CD4-positive, CD25-positive, alpha-beta regulatory T cell (primary cell): ENCODE measurements at regions not wholly inside any gene's neighbourhood (a gene's known extent, or its start where the extent isn't known, plus 50 kb on each side); places are given as distances from the start of the nearest gene placed in this dataset.
A peak's percentile ranks its signal among the peaks of the same experiment; 100 is the strongest.

Source experiments
- ATAC-seq, 2 donors: fragments of 150-1000 bp; cut with Tn5 transposase; one replicate each; pipeline ENCODE4 v1.10.0; 2021; ENCODE audit warnings: low read depth in 2 of 2, moderate number of reproducible peaks in 2 of 2, moderate library complexity in 1 of 2
- DNase-seq, 3 donors: peaks; one replicate each; pipeline versions ENCODE4 v3.0.0 to v3.0.0-alpha.2; 2012 to 2022; ENCODE audit warnings: mixed read lengths in 1 of 3
- H3K27ac ChIP-seq: one replicate; pipeline ENCODE4 v1.7.0; 2013; ENCODE audit warnings: mild to moderate bottlenecking, low read length; ENCODE audit not compliant: insufficient read depth, poor library complexity, severe bottlenecking
- H3K27me3 ChIP-seq: one replicate; pipeline ENCODE4 v1.7.0; 2013; ENCODE audit warnings: low read length; ENCODE audit not compliant: control insufficient read depth, insufficient read depth
- H3K36me3 ChIP-seq: one replicate; pipeline ENCODE4 v1.7.0; 2013; ENCODE audit warnings: mild to moderate bottlenecking, low read length, moderate library complexity; ENCODE audit not compliant: control insufficient read depth, insufficient read depth
- H3K4me1 ChIP-seq: 2 replicates; pipeline ENCODE4 v1.7.0; 2013; ENCODE audit warnings: mild to moderate bottlenecking, low read length; ENCODE audit not compliant: insufficient read depth, control insufficient read depth, poor library complexity, severe bottlenecking
- H3K4me3 ChIP-seq: one replicate; pipeline ENCODE4 v1.7.0; 2013; ENCODE audit warnings: low read depth, mild to moderate bottlenecking, low read length, moderate library complexity
- H3K9me3 ChIP-seq, 2 experiments: 1 replicate in 1 of 2; 2 replicates in 1 of 2; pipeline ENCODE4 v1.7.0; 2013; ENCODE audit warnings: low read length in 2 of 2, mild to moderate bottlenecking in 1 of 2, moderate library complexity in 1 of 2; ENCODE audit not compliant: control insufficient read depth in 2 of 2
- H3K27ac Mint-ChIP-seq, 3 donors: one replicate each; pipeline ENCODE4 v1.8.0; 2020 to 2022; ENCODE audit warnings: mild to moderate bottlenecking in 3 of 3, mixed read lengths in 3 of 3, moderate library complexity in 2 of 3
- H3K27me3 Mint-ChIP-seq: one replicate; pipeline ENCODE4 v1.8.0; 2022; ENCODE audit warnings: mild to moderate bottlenecking, mixed read lengths
- H3K36me3 Mint-ChIP-seq: one replicate; pipeline ENCODE4 v1.8.0; 2020; ENCODE audit warnings: mixed read lengths
- H3K4me1 Mint-ChIP-seq, 4 donors: one replicate each; pipeline ENCODE4 v1.8.0; 2020 to 2022; ENCODE audit warnings: mixed read lengths in 4 of 4, mild to moderate bottlenecking in 1 of 4
- H3K4me3 Mint-ChIP-seq, 4 donors: one replicate each; pipeline ENCODE4 v1.8.0; 2020 to 2022; ENCODE audit warnings: mild to moderate bottlenecking in 4 of 4, mixed read lengths in 4 of 4, moderate library complexity in 3 of 4
- H3K9me3 Mint-ChIP-seq, 7 donors: one replicate each; pipeline ENCODE4 v1.8.0; 2020 to 2022; ENCODE audit warnings: mixed read lengths in 7 of 7, mild to moderate bottlenecking in 3 of 7, moderate library complexity in 2 of 7

DNA sequence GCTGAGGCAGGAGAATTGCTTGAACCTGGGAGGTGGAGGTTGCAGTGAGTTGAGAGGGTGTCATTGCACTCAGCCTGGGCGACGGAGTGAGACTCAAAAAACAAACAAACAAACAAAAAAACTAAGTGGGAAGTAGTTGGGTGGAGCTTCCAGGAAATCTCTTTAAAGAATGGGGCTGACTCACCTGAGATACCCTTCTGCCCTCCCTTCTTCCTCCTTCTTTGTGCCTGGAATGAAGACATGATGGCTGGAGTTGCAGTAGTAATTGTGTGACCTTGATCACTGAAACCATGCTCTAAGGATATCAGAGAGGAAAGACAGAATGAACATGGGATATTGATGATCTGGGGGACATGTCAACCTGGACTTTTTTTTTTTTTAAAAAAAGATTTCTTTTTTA is 87.6 kb upstream of the MED13L start:
- Mint-ChIP-seq H3K27me3 (peaks cover 23% of the 10 kb centered on the region), H3K27ac (no peak overlapping the region), H3K4me1 (peaks cover 0 to 9% (median 2%) of the 10 kb centered on the region in 4 donors), H3K36me3 (no peaks in the 10 kb centered on the region), H3K4me3 (no peak overlapping the region), H3K9me3 (no peaks in the 10 kb centered on the region)
- H3K4me1 ChIP-seq, result no peaks in the 10 kb centered on the region
- no peaks in the 10 kb centered on the region for H3K27me3 ChIP-seq
- DNase-seq (no peak), ATAC-seq (no peak)
- no peak overlapping the region for H3K4me3 ChIP-seq
- H3K36me3 ChIP-seq, result no peaks in the 10 kb centered on the region
- no peak overlapping the region for H3K27ac ChIP-seq
- H3K9me3 ChIP-seq, result no peaks in the 10 kb centered on the region

- no peak for ATAC-seq
- no peaks in the 10 kb centered on the region for H3K9me3 ChIP-seq
- no peaks in the 10 kb centered on the region for H3K27me3 ChIP-seq
- no peak overlapping the region for H3K4me3 ChIP-seq
- peaks cover 17% of the 10 kb centered on the region for H3K27me3 Mint-ChIP-seq
- H3K36me3 Mint-ChIP-seq, result no peaks in the 10 kb centered on the region
- H3K27ac Mint-ChIP-seq, result peak overlapping the region in 1 of 3 donors; percentile 42
- no peaks in the 10 kb centered on the region for H3K9me3 Mint-ChIP-seq
- no peak overlapping the region for H3K4me3 Mint-ChIP-seq
- no peak for DNase-seq
- H3K36me3 ChIP-seq, result no peaks in the 10 kb centered on the region
- no peak overlapping the region for H3K27ac ChIP-seq
- H3K4me1 ChIP-seq, result no peaks in the 10 kb centered on the region
- H3K4me1 Mint-ChIP-seq, result peaks cover 0 to 4% (median under 1%) of the 10 kb centered on the region in 4 donors
Measured at GRCh38 chr12:116365606-116366455, 88.3 kb upstream of the MED13L start.

GRCh38 chr12:116366456-116366776 is 88.9 kb upstream of the MED13L start:
- Histone ChIP-seq H3K4me1 (no peaks in the 10 kb centered on the region), H3K36me3 (no peaks in the 10 kb centered on the region), H3K27me3 (no peaks in the 10 kb centered on the region), H3K4me3 (no peak overlapping the region), H3K9me3 (no peaks in the 10 kb centered on the region), H3K27ac (no peak overlapping the region)
- H3K27me3 Mint-ChIP-seq, result peaks cover 14% of the 10 kb centered on the region
- no peaks in the 10 kb centered on the region for H3K36me3 Mint-ChIP-seq
- no peak overlapping the region for H3K27ac Mint-ChIP-seq
- no peak overlapping the region for H3K4me3 Mint-ChIP-seq
- no peaks in the 10 kb centered on the region for H3K9me3 Mint-ChIP-seq
- ATAC-seq (no peak), DNase-seq (no peak)
- H3K4me1 Mint-ChIP-seq, result no peaks in the 10 kb centered on the region

DNA sequence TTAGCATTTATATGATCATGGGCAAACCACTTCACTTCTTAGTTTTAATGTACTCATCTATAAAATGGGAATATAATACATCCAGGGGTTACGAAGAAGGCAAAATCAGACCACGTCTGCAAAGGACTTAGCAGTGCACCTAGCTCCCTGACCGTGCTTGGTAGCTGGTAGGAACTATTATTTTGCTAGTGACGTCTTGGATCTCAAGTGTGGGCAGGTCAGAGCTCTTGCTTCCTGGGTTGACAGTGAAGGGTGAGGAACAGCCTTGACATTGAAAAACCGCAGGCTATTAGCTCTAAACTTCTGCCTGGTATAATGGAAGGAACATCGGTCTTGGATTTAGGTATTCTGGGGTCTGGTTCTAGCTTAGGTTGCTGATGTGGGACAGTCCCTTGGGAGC is 89.3 kb upstream of the MED13L start:
- Mint-ChIP-seq H3K9me3 (no peaks in the 10 kb centered on the region), H3K36me3 (no peaks in the 10 kb centered on the region), H3K4me1 (no peaks in the 10 kb centered on the region), H3K27me3 (peaks cover 14% of the 10 kb centered on the region), H3K27ac (no peak overlapping the region), H3K4me3 (no peak overlapping the region)
- ATAC-seq (no peak), DNase-seq (no peak)
- Histone ChIP-seq H3K27ac (no peak overlapping the region), H3K4me1 (no peaks in the 10 kb centered on the region), H3K9me3 (no peaks in the 10 kb centered on the region), H3K4me3 (no peak overlapping the region), H3K36me3 (no peaks in the 10 kb centered on the region), H3K27me3 (no peaks in the 10 kb centered on the region)

DNA sequence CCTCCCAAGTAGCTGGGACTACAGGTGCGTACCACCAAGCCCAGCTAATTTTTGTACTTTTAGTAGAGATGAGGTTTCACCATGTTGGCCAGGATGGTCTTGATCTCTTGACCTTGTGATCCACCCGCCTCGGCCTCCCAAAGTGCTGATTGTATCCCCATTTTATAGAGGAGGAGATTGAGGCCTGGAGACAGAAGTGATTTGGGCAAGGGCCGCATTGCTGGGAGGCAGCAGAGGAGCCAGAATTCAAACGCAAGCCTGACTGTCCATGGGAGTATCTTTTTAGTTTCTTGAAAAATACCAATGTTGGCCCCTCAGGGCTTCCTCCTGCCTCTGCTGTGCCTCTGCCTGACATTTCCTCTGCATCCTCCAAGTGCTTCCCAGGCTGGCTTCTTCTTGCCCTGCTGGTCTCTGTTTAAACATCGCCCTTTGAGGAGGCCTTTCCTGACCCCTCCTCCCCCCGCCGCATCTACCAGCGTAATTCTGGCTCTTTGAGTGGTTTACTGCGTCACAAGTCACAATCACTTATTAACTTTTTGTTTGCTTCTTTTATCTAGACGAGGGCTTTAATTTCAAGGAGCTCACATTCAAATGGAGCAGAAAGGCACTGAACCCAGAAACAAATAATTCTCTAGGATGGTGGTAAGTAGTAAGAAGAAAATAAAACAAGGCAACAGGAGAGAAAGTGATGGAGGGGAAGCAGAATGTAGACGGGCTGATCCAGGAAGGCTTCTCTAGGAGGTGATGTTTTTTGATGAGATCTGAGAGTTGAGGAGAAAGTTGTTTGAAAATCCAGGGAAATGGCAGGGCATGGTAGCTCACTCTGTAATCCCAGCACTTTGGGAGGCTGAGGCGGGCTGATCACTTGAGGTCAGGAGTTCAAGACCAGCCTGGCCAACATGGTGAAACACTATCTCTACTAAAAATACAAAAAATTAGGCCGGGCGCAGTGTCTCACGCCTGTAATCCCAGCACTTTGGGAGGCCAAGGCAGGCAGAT is 91.0 kb upstream of the MED13L start:
- ATAC-seq, result no peak
- Mint-ChIP-seq H3K36me3 (no peaks in the 10 kb centered on the region), H3K9me3 (no peaks in the 10 kb centered on the region), H3K27ac (no peak overlapping the region), H3K4me3 (no peak overlapping the region), H3K4me1 (no peaks in the 10 kb centered on the region), H3K27me3 (peaks cover 14% of the 10 kb centered on the region)
- Histone ChIP-seq H3K9me3 (no peaks in the 10 kb centered on the region), H3K36me3 (no peaks in the 10 kb centered on the region), H3K27ac (no peak overlapping the region), H3K4me1 (no peaks in the 10 kb centered on the region), H3K27me3 (no peaks in the 10 kb centered on the region), H3K4me3 (no peak overlapping the region)
- DNase-seq, result no peak

DNA sequence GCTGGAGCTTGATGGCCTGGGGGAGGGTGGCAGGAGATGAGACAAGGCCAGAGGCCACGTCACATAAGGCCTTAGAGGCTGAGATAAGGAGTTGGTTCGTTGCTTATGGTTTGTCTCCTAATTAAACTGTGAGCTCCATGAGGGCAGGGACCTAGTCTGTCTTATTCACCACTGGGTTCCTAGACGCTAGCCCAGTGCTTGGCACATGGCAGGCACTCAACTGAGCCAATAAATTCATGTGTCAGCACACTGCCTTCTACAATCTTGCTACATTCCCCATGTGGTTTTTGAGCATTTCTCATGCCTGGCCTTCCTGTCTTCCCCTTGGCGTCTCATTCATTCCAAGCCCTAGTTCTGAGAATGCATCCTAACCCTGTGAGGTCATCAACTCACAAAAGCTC is 92.5 kb upstream of the MED13L start:
- Mint-ChIP-seq H3K4me3 (no peak overlapping the region), H3K9me3 (no peaks in the 10 kb centered on the region), H3K27ac (no peak overlapping the region), H3K27me3 (peaks cover 3% of the 10 kb centered on the region), H3K36me3 (no peaks in the 10 kb centered on the region), H3K4me1 (no peaks in the 10 kb centered on the region)
- H3K27ac ChIP-seq, result no peak overlapping the region
- no peaks in the 10 kb centered on the region for H3K9me3 ChIP-seq
- no peaks in the 10 kb centered on the region for H3K27me3 ChIP-seq
- H3K4me1 ChIP-seq, result no peaks in the 10 kb centered on the region
- H3K36me3 ChIP-seq, result no peaks in the 10 kb centered on the region
- ATAC-seq (no peak), DNase-seq (no peak)
- H3K4me3 ChIP-seq, result no peak overlapping the region

GRCh38 chr12:116370886-116371580 is 93.5 kb upstream of the MED13L start:
- ATAC-seq (no peak), DNase-seq (no peak)
- Histone ChIP-seq H3K4me1 (no peaks in the 10 kb centered on the region), H3K4me3 (no peak overlapping the region), H3K27me3 (no peaks in the 10 kb centered on the region), H3K27ac (no peak overlapping the region), H3K9me3 (no peaks in the 10 kb centered on the region), H3K36me3 (no peaks in the 10 kb centered on the region)
- H3K27ac Mint-ChIP-seq, result no peak overlapping the region
- H3K9me3 Mint-ChIP-seq, result peaks cover 0 to 4% (median 0%) of the 10 kb centered on the region in 7 donors
- H3K36me3 Mint-ChIP-seq, result no peaks in the 10 kb centered on the region
- H3K4me3 Mint-ChIP-seq, result no peak overlapping the region
- H3K4me1 Mint-ChIP-seq, result no peaks in the 10 kb centered on the region
- no peaks in the 10 kb centered on the region for H3K27me3 Mint-ChIP-seq
